ENCODE measurements at regions not wholly inside any gene's neighbourhood (a gene's known extent, or its start where the extent isn't known, plus 50 kb on each side); places are given as distances from the start of the nearest gene placed in this dataset.

DNA sequence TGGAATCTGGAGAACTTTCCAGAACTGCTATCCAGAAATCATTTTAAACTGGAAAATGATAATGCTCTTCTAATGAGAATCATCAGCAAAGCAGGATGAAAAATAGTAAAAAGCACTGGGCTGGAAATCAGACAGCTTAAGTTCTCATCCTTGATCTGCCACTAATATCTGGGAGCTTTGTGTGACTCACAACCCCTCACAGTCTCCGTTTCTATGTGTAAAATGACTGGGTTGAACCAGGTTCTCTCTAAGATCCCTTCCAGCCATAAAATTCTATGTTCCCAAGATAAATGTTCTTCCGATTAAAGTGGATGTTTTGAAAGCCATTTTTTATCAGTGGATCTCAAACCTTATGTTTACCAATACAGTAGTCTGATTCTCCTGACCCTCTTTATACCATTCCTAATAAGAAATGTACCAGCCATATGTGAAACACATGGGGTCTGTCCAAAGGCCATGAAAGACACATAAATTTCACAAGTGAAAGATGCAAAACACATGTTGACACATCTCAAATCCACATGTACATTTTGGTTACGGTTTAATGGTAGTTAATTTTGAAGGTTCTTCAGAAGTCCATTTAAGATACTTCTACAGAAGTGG, 188.8 kb downstream of the EN1 start:
- DNase-seq = no peak

DNA sequence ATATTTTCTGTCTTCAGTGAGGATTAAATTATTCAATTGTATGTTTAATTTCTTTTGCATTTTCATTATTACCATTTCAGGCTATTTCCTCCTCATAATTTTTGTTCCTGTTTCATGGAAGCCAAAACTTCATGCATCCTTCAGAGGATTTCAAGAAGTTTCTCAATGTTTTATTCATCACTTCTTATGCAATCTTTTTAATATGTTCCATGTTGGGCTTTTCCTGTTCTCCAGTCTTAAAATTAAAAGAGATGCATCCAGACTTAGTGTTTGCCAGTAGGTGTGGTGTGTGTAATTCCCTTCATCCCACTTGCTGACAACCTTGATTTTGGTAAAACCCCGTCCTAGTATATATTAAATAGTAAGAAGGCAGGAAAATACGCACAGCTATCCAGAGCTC, 190.0 kb downstream of the EN1 start:
- no peak for DNase-seq

GRCh38 chr2:118654945-118655344, 192.5 kb downstream of the EN1 start:
- DNase-seq = no peak

GRCh38 chr2:118650327-118650726, 197.1 kb downstream of the EN1 start:
- DNase-seq = no peak

- no peak for DNase-seq
These were observed 201.6 kb downstream of the EN1 start for GRCh38 chr2:118645876-118646275.

DNA sequence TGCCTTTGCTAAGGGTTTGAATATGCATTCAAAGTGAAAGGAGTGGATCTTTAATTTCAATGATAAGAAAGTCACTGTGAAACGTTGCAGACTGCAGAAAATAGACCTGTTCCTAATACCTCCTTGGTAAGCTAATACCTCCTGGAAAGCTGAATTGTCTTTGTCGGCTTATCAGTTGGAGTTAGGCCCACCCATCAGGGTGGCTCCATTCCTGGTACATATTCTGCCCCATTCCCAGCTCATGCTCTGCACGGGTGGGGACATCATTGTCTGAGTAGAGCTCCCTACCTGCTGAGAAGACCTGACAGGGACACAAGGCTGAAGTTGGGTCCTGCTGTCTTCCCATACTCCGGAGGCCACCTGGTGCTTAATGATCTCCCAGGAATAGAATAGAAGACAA, 203.3 kb downstream of the EN1 start:
- no peak for DNase-seq

DNA sequence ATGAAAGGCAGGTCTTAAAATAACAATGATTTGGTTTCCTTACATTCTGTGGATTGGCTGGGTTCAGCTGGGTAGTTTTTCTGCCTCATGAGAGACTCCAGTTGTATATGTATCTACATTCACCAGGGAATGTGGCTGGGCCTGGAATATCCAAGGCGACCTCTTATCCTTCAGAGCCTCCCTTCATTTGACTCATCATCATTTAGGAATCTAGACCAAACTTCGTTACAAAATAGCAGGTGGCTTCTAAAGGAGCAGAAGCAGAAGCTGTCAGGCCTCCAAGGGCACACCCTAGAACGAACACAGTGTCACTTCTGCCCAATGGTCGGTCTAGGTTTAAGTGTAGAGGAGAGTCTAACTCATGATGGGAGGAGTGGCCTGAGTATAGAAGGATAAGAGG, 204.2 kb downstream of the EN1 start:
- DNase-seq = no peak

- DNase-seq = no peak
These were observed 204.9 kb downstream of the EN1 start for GRCh38 chr2:118642501-118642900.

DNA sequence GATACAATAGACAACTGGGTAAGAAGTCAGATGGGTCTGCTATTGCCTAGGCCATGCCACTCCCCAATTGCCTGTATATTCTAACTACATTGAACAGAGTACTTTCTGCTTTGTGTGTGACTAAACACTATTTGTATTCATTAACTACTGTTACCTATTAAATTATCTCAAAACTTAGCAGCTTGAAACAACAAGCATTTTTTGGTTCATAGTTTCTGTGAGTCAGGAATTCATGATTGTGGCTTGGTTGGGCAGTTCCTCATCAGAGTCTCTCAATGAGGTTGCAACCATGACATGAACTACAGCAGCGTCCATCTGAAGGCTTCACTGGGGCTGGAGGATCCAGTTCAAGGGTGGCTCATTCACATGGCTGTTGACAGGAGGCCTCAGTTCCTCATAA, 205.7 kb downstream of the EN1 start:
- DNase-seq = no peak

GRCh38 chr2:118639371-118639770, 208.1 kb downstream of the EN1 start:
- DNase-seq = no peak

DNA sequence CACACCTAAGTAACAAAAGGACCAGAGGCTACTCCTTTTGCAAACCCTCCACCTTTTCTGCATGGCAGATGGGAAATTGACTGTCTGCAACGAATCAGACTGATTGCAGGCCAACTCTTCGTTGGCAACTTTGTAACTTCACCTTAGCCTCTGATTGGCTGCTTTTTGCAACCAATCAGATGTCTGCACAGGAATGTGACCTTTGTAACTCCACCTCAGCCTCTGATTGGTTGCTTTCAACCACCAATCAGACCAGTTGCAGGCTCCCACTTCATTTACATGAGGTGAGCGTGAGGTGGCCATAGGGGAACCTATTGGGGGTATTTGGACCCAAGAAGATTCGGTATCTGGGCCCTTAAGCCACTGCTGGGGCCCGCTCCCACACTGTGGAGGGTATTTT, 209.0 kb downstream of the EN1 start:
- no peak for DNase-seq

GRCh38 chr2:118635891-118636290, 211.6 kb downstream of the EN1 start:
- no peak for DNase-seq

GRCh38 chr2:118634876-118635275, 212.6 kb downstream of the EN1 start:
- peak; percentile 77 for DNase-seq

- DNase-seq = no peak
These were observed 214.0 kb downstream of the EN1 start for GRCh38 chr2:118633371-118634018.

- DNase-seq = no peak
These were observed 214.5 kb downstream of the EN1 start for GRCh38 chr2:118632921-118633320.

DNA sequence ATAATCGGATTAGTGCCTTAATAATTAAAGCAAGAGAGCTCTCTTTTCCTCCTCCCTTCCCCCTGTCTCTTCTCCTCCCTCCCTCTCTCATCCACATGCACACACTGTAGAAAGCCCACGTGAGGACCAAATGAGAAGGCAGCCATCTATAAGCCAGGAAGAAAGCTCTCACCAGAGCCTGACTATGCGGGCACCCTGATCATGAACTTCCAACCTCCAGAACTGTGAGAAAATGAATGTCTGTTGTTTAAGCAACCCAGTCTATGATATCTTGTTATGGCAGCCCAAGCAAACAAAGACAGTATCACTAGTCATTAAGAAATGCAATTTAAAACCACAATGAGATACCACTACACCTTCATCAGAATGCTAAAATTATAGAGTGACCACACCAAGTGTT, 220.3 kb downstream of the EN1 start:
- no peak for DNase-seq

- no peak for DNase-seq
These were observed 224.5 kb downstream of the EN1 start for GRCh38 chr2:118622913-118623312.

GRCh38 chr2:118622108-118622507, 225.3 kb downstream of the EN1 start:
- no peak for DNase-seq

DNA sequence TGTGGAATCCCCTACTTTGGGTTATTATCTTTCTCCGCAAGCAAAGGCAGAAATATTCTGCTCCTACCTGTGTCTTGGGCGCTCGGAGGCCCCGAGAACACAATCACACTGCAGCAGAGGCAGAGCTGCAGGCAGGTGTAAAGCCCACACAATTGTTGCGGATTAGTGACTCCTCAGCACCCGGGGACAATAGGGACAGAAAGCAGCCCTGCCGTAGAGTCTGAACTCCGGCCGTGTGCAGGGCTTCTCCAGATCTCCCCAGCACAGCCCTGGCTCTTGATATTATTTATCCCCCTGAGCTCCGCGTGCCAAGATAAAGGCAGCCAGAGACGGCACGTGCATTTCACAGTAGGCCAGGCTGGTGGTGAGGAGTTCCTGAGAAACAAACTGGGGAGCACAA, 229.2 kb downstream of the EN1 start:
- no peak for DNase-seq

DNA sequence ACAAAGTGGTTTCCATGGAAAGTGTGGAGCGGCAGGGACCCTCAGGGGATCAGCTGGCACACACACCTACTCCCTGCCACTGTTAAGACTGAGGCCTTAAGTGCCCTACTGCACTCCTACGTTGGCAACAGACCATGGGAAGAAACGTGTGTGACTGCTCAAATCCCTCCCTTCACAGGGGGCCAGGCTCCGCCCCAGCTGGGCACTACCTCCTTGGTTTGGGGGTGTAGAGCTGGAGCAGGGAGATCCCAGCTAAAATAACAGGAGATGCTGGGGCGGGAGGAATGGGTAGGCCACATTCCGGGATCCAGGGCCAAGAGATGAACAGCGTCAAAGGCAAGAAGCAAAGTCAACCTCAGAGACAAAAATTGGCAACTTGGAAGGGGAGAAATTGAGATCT, 231.0 kb downstream of the EN1 start:
- no peak for DNase-seq

- no peak for DNase-seq
These were observed 232.6 kb downstream of the EN1 start for GRCh38 chr2:118614841-118615271.

GRCh38 chr2:118613737-118614136, 233.7 kb downstream of the EN1 start:
- no peak for DNase-seq

DNA sequence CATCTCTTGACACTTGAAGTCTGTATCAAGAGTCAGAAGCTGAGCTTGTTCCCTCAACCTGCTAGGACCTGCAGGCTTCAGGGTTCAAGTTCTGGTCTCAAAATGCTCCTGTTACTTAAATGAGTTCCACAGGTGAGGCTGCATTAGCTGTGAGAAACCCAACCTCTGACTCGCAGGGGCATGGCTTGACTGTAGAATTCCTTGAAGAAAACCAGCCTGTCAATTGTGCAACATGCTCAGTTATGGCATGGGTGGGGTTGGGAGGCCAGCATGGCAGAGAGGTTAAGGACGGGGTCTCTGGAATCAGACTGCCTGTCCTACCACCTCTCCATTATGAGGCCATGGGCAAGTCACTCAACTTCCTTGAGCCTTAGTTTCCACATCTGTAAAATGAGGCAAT, 235.8 kb downstream of the EN1 start:
- DNase-seq = no peak

DNA sequence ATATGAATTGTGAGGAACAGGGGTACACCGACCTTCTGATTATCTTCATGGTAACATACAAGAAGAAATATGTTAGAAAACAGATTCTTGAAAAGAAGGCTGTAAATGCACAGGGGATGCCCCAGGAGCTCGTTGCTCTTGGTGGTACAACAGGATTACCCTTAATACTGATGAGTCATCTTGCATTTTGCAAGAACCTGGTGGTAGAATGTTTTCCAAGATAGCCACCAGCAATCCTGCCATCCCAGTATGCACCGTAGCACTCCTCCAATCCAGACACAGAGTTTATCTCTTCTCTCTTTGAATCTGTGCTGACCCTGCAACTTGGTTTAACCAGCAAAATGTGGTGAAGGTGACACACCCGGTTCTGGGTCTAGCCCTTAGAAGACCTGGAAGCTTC, 238.3 kb downstream of the EN1 start:
- DNase-seq = no peak

DNA sequence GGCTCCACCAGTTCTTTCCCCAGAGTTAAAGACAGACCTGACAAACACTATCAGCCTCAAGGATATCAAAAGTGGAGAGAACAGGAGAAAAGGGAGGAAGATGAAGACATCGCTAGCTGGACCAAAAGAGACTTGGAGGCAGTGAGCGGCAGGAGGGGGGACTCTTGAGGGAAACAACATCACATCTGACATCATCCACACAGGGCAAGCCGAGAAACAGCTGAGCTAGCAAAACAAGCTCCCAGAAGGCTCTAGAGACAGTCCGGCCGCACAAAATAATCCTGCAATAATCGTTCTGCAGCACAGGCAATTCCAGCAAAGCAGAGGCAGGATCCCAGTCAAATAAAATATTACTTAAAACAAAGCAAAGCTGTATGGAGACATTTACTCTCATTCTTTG, 239.8 kb downstream of the EN1 start:
- no peak for DNase-seq
